Endodermal cell (in vitro differentiated cells): ENCODE measurements at regions not wholly inside any gene's neighbourhood (a gene's known extent, or its start where the extent isn't known, plus 50 kb on each side); places are given as distances from the start of the nearest gene placed in this dataset.

ENCODE experiments used
- DNase-seq: peaks from one replicate; pipeline ENCODE4 v3.0.0-alpha.2; 2017
- H3K27ac ChIP-seq: 2 replicates; pipeline ENCODE4 v1.5.1; 2013; ENCODE audit warnings: mild to moderate bottlenecking, low read depth, low read length, moderate library complexity
- H3K27me3 ChIP-seq: 2 replicates; pipeline ENCODE4 v1.6.1; 2013; ENCODE audit warnings: mild to moderate bottlenecking, low read length, moderate library complexity; ENCODE audit not compliant: insufficient read depth, control insufficient read depth, poor library complexity, severe bottlenecking
- H3K36me3 ChIP-seq: 2 replicates; pipeline ENCODE4 v1.7.0; 2013; ENCODE audit warnings: mild to moderate bottlenecking, low read length, moderate library complexity; ENCODE audit not compliant: control insufficient read depth, insufficient read depth
- H3K4me1 ChIP-seq: one replicate; pipeline ENCODE4 v1.7.0; 2013; ENCODE audit warnings: low read length; ENCODE audit not compliant: control insufficient read depth, insufficient read depth
- H3K4me3 ChIP-seq: 2 replicates; pipeline ENCODE4 v1.5.1; 2013; ENCODE audit warnings: mild to moderate bottlenecking, low read length, moderate library complexity
- H3K9ac ChIP-seq: 2 replicates; pipeline ENCODE4 v1.6.1; 2013; ENCODE audit warnings: mild to moderate bottlenecking, low read length, moderate library complexity; ENCODE audit not compliant: poor library complexity, severe bottlenecking; ENCODE audit errors: extremely low read depth
- H3K9me3 ChIP-seq: 2 replicates; pipeline ENCODE4 v1.6.1; 2013; ENCODE audit warnings: mild to moderate bottlenecking, low read length, moderate library complexity; ENCODE audit not compliant: control insufficient read depth
- H3K27ac Mint-ChIP-seq: 2 replicates; pipeline ENCODE4 v1.8.0; 2020; ENCODE audit warnings: mixed read lengths
- H3K27me3 Mint-ChIP-seq: 2 replicates; pipeline ENCODE4 v1.8.0; 2021; ENCODE audit warnings: mild to moderate bottlenecking, mixed read lengths; ENCODE audit not compliant: insufficient read depth
- H3K36me3 Mint-ChIP-seq: 2 replicates; pipeline ENCODE4 v1.8.0; 2020; ENCODE audit warnings: low read depth, mixed read lengths
- H3K4me1 Mint-ChIP-seq: 2 replicates; pipeline ENCODE4 v1.8.0; 2020; ENCODE audit warnings: mixed read lengths
- H3K4me3 Mint-ChIP-seq: 2 replicates; pipeline ENCODE4 v1.8.0; 2020; ENCODE audit warnings: mild to moderate bottlenecking, moderate library complexity, mixed read lengths
- H3K9me3 Mint-ChIP-seq: 2 replicates; pipeline ENCODE4 v1.8.0; 2020; ENCODE audit warnings: mild to moderate bottlenecking, mixed read lengths
- WGBS, 2 experiments: methylation state at CpG; one replicate each; pipeline versions ENCODE4 v1.1.5 to v1.1.7; 2013; ENCODE audit warnings: missing lambda C conversion rate in 2 of 2, mixed read lengths in 1 of 2; ENCODE audit not compliant: insufficient coverage in 1 of 2, insufficient read length in 1 of 2; 5-methylcytosine and 5-hydroxymethylcytosine counted together
- TF ChIP-seq, protein P1 (sequence below): fragments of 200-600 bp; sonication (generic); conservative IDR thresholded peaks from 2 replicates; pipeline ENCODE4 v1.5.0; 2021; ENCODE audit warnings: antibody characterized with exemption, mild to moderate bottlenecking

DNA sequence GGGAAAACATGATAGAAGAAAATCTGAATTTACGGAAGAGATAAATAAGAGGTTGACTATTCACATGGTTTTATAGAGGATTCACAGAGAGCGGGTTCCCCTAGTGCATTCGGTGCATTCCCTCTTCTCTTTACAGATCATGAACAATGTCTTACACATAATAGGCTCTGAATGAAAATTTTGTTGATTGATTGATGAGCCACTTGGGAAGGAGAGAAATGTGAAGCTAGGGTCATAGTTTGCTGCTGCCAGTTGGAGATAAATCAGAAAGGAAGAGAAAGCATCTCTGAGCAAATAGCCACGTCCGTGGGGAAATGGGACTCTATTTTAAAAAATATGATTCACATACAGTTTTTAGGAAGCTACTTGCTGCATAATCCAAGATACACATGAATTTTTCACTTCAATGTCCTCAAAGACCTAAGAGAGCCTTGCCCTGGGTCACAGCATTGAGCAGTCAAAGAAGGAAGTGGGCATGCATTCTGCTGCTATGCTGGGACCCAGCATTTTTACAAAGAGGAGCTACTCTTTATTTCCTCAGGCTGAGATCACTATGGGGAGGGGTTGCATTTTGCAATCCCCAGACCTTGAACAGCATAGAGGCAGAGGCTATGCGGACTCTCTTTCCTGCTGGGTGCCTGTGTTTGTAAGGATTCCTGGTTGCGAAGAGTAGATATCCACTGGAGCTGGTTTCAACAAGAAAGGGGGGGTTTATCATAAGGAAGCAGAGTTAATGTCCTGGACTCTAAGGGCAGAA, 395.3 kb downstream of the TSN start:
- Mint-ChIP-seq H3K36me3 (no peaks in the 10 kb centered on the region), H3K27ac (no peak overlapping the region), H3K9me3 (no peaks in the 10 kb centered on the region), H3K27me3 (peaks cover 3% of the 10 kb centered on the region), H3K4me3 (no peak overlapping the region), H3K4me1 (peaks cover 10% of the 10 kb centered on the region)
- Histone ChIP-seq H3K9ac (no peak overlapping the region), H3K9me3 (no peaks in the 10 kb centered on the region), H3K4me3 (no peak overlapping the region), H3K36me3 (no peaks in the 10 kb centered on the region), H3K27ac (no peak overlapping the region), H3K27me3 (no peaks in the 10 kb centered on the region), H3K4me1 (no peaks in the 10 kb centered on the region)
- 88% methylated on average over 6 of the region's 7 CpGs; no CpG with 5 or more reads in 1 of the 2 experiments for WGBS, 2 experiments
- TF ChIP-seq, protein P1, sequence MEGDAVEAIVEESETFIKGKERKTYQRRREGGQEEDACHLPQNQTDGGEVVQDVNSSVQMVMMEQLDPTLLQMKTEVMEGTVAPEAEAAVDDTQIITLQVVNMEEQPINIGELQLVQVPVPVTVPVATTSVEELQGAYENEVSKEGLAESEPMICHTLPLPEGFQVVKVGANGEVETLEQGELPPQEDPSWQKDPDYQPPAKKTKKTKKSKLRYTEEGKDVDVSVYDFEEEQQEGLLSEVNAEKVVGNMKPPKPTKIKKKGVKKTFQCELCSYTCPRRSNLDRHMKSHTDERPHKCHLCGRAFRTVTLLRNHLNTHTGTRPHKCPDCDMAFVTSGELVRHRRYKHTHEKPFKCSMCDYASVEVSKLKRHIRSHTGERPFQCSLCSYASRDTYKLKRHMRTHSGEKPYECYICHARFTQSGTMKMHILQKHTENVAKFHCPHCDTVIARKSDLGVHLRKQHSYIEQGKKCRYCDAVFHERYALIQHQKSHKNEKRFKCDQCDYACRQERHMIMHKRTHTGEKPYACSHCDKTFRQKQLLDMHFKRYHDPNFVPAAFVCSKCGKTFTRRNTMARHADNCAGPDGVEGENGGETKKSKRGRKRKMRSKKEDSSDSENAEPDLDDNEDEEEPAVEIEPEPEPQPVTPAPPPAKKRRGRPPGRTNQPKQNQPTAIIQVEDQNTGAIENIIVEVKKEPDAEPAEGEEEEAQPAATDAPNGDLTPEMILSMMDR, result no peak
- DNase-seq, result no peak

DNA sequence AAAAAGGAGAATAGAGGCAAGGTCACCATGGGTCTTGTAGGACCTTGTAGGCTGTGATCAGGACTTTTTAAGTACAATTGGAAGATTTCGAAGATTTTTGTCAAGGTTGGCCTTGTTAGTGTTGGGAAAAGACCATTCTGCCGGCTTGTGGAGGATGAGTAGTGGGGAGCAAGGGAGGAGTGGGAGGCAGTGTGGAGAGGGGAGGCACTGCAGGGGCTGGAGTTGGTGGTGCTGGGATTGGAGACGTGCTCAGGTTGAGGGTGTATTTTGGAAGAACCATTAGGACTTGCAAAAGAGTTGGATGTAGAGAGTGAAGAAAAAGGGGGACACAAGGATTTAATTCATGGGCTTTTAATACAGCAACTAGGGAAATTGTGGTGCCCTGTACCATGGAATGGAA, 397.1 kb downstream of the TSN start:
- H3K4me3 Mint-ChIP-seq, result no peak overlapping the region
- WGBS, 2 experiments, result 74 to 77% methylated on average over 3 of the region's 3 CpGs

DNA sequence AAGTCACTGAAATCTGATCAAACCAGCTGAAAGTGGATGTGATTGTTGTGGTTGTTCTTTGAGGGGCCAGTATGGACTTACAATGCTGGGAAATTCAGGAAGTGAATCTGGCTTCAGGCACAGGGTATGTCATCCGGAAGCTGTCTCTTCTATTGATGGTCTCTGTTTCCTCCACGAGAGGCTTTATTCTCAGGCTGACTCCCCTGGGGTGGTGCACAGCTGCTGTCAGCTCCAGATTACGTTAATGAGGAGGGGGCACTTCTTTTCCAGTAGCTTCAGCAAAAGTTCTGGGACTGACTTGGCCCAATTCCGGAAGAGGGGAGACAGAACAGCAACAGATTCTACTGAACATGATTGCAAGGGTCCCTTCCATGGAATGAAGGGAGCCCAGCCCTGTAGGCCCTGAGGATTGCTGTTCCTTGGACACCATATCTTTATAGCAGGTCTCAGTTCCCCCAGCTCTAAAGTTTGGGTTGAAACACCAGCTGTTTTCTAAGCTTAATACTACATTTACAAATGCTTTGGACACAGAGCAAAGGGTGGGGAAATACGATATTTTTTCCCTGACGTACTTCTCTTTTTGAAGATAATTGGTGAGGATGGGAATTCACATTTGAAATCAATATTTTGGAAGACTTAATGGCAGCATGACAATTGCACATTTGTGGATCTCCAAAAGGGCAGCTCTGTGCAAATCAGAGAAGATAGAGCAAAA, 400.9 kb downstream of the TSN start:
- Histone ChIP-seq H3K27ac (no peak overlapping the region), H3K27me3 (no peaks in the 10 kb centered on the region), H3K4me3 (no peak overlapping the region), H3K4me1 (no peaks in the 10 kb centered on the region), H3K9ac (no peak overlapping the region), H3K9me3 (no peaks in the 10 kb centered on the region), H3K36me3 (no peaks in the 10 kb centered on the region)
- Mint-ChIP-seq H3K27me3 (peaks cover 7% of the 10 kb centered on the region), H3K36me3 (no peaks in the 10 kb centered on the region), H3K27ac (no peak overlapping the region), H3K9me3 (no peaks in the 10 kb centered on the region), H3K4me1 (peaks cover 16% of the 10 kb centered on the region), H3K4me3 (no peak overlapping the region)
- 88 to 91% methylated on average over 6 of the region's 6 CpGs for WGBS, 2 experiments
- TF ChIP-seq, protein P1, result no peak
- DNase-seq, result no peak

More for the DNA sequence above, 397.1 kb downstream of the TSN start:
- Mint-ChIP-seq H3K4me1 (peaks cover 16% of the 10 kb centered on the region), H3K36me3 (no peaks in the 10 kb centered on the region), H3K27me3 (peaks cover 3% of the 10 kb centered on the region), H3K27ac (no peak overlapping the region), H3K9me3 (no peaks in the 10 kb centered on the region)
- TF ChIP-seq, protein P1, result no peak
- H3K9ac ChIP-seq, result no peak overlapping the region
- H3K27me3 ChIP-seq, result no peaks in the 10 kb centered on the region
- H3K4me3 ChIP-seq, result no peak overlapping the region
- H3K9me3 ChIP-seq, result no peaks in the 10 kb centered on the region
- no peak for DNase-seq
- no peaks in the 10 kb centered on the region for H3K36me3 ChIP-seq
- H3K4me1 ChIP-seq, result no peaks in the 10 kb centered on the region
- H3K27ac ChIP-seq, result no peak overlapping the region
